Uterus (tissue), 2 donors: ENCODE measurements at regions not wholly inside any gene's neighbourhood (a gene's known extent, or its start where the extent isn't known, plus 50 kb on each side); places are given as distances from the start of the nearest gene placed in this dataset.

Experiments
- POLR2A ChIP-seq, 2 donors: fragments of 450-650 bp; IDR thresholded peaks; one replicate each; pipeline ENCODE4 v1.6.1; 2016; ENCODE audit warnings: antibody characterized with exemption in 2 of 2, mild to moderate bottlenecking in 1 of 2, moderate library complexity in 1 of 2
- TF ChIP-seq, protein P1 (sequence below), 4 experiments: fragments of 200-600 bp in 2 of 4; fragments of 450-650 bp in 2 of 4; sonication (generic) in 2 of 4; IDR thresholded peaks; one replicate each; pipeline ENCODE4 v1.5.1; 2016 to 2019; ENCODE audit warnings: antibody characterized with exemption in 4 of 4, mild to moderate bottlenecking in 2 of 4, moderate library complexity in 1 of 4

GRCh38 chr2:6010163-6010562 is 318.0 kb downstream of the SOX11 start:
- TF ChIP-seq, protein P1, sequence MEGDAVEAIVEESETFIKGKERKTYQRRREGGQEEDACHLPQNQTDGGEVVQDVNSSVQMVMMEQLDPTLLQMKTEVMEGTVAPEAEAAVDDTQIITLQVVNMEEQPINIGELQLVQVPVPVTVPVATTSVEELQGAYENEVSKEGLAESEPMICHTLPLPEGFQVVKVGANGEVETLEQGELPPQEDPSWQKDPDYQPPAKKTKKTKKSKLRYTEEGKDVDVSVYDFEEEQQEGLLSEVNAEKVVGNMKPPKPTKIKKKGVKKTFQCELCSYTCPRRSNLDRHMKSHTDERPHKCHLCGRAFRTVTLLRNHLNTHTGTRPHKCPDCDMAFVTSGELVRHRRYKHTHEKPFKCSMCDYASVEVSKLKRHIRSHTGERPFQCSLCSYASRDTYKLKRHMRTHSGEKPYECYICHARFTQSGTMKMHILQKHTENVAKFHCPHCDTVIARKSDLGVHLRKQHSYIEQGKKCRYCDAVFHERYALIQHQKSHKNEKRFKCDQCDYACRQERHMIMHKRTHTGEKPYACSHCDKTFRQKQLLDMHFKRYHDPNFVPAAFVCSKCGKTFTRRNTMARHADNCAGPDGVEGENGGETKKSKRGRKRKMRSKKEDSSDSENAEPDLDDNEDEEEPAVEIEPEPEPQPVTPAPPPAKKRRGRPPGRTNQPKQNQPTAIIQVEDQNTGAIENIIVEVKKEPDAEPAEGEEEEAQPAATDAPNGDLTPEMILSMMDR (IDR thresholded peaks at IDR 0.05) = no peak
- no peak for TF ChIP-seq POLR2A (IDR thresholded peaks at IDR 0.05)
